GM18907 (cell line): ENCODE measurements at regions not wholly inside any gene's neighbourhood (a gene's known extent, or its start where the extent isn't known, plus 50 kb on each side); places are given as distances from the start of the nearest gene placed in this dataset.
A peak's percentile ranks its signal among the peaks of the same experiment; 100 is the strongest.
"Not testable (repeated sequence)": the region's sequence is repeated elsewhere in the genome, so short reads cannot be mapped to it uniquely, and the experiment has no call there.

Source experiments
- ATAC-seq: cut with Tn5 transposase; IDR thresholded peaks from one replicate; pipeline ENCODE4 v1.9.1; 2021; ENCODE audit warnings: mild to moderate bottlenecking, moderate library complexity; ENCODE audit not compliant: unreplicated experiment

- ATAC-seq, result no peak
These were observed 2604.8 kb upstream of the TPTE start for GRCh38 chr21:7916329-7917303.

- no peak for ATAC-seq
These were observed 2603.7 kb upstream of the TPTE start for GRCh38 chr21:7917729-7918128.

GRCh38 chr21:7925918-7926582 is 2595.3 kb upstream of the TPTE start:
- peak; percentile 51 for ATAC-seq

GRCh38 chr21:7928528-7928927 is 2592.9 kb upstream of the TPTE start:
- ATAC-seq, result not testable (repeated sequence)

GRCh38 chr21:7929586-7929985 is 2591.8 kb upstream of the TPTE start:
- not testable (repeated sequence) for ATAC-seq

GRCh38 chr21:7930445-7930844 is 2590.9 kb upstream of the TPTE start:
- not testable (repeated sequence) for ATAC-seq

- ATAC-seq, result not testable (repeated sequence)
These were observed 2589.3 kb upstream of the TPTE start for GRCh38 chr21:7932113-7932512.

- ATAC-seq, result not testable (repeated sequence)
These were observed 2588.5 kb upstream of the TPTE start for GRCh38 chr21:7932834-7933233.

- no peak for ATAC-seq
These were observed 2587.5 kb upstream of the TPTE start for GRCh38 chr21:7933923-7934322.

- ATAC-seq, result not testable (repeated sequence)
These were observed 2584.1 kb upstream of the TPTE start for GRCh38 chr21:7937297-7937696.

GRCh38 chr21:7938223-7938622 is 2583.2 kb upstream of the TPTE start:
- ATAC-seq, result not testable (repeated sequence)

- not testable (repeated sequence) for ATAC-seq
These were observed 2580.0 kb upstream of the TPTE start for GRCh38 chr21:7941432-7941831.

- not testable (repeated sequence) for ATAC-seq
These were observed 2579.2 kb upstream of the TPTE start for GRCh38 chr21:7942219-7942618.

GRCh38 chr21:7943534-7943933 is 2577.8 kb upstream of the TPTE start:
- not testable (repeated sequence) for ATAC-seq

- ATAC-seq, result no peak
These were observed 2574.0 kb upstream of the TPTE start for GRCh38 chr21:7947422-7947821.

GRCh38 chr21:7948727-7949126 is 2572.7 kb upstream of the TPTE start:
- not testable (repeated sequence) for ATAC-seq

- ATAC-seq, result not testable (repeated sequence)
These were observed 2571.5 kb upstream of the TPTE start for GRCh38 chr21:7949882-7950281.

- no peak for ATAC-seq
These were observed 2569.4 kb upstream of the TPTE start for GRCh38 chr21:7951854-7952519.

- no peak for ATAC-seq
These were observed 2568.7 kb upstream of the TPTE start for GRCh38 chr21:7952648-7953047.

- ATAC-seq, result no peak
These were observed 2568.3 kb upstream of the TPTE start for GRCh38 chr21:7953058-7953457.

GRCh38 chr21:7955358-7956073 is 2565.9 kb upstream of the TPTE start:
- ATAC-seq, result not testable (repeated sequence)
